CD14-positive monocyte (primary cell): ENCODE measurements at regions not wholly inside any gene's neighbourhood (a gene's known extent, or its start where the extent isn't known, plus 50 kb on each side); places are given as distances from the start of the nearest gene placed in this dataset.

ENCODE experiments used
- DNase-seq, 3 donors: peaks; one replicate each; pipeline ENCODE4 v3.0.0-alpha.2; 2011 to 2022
- H2AFZ ChIP-seq: 2 replicates; pipeline ENCODE4 v1.6.0; 2012; ENCODE audit warnings: mild to moderate bottlenecking, low read depth, low read length, inconsistent platforms; ENCODE audit not compliant: insufficient read depth, poor library complexity, severe bottlenecking
- H3K27ac ChIP-seq, 2 donors: 1 replicate in 1 of 2; 2 replicates in 1 of 2; pipeline ENCODE4 v1.5.1; 2012 to 2013; ENCODE audit warnings: low read length in 2 of 2, control low read depth in 1 of 2, inconsistent platforms in 1 of 2, low read depth in 1 of 2, mild to moderate bottlenecking in 1 of 2
- H3K27me3 ChIP-seq, 2 donors: one replicate each; pipeline versions ENCODE4 v1.6.0 to v1.6.1; 2011 to 2013; ENCODE audit warnings: low read length in 2 of 2; ENCODE audit not compliant: control insufficient read depth in 2 of 2, insufficient read depth in 2 of 2
- H3K36me3 ChIP-seq, 2 donors: replicated peaks in 1 of 2; 1 replicate in 1 of 2; 2 replicates in 1 of 2; pipeline versions ENCODE4 v1.5.1 to v1.6.1; 2012 to 2013; ENCODE audit warnings: low read length in 2 of 2, control low read depth in 1 of 2, inconsistent platforms in 1 of 2, mild to moderate bottlenecking in 1 of 2; ENCODE audit not compliant: insufficient read depth in 2 of 2, control insufficient read depth in 1 of 2
- H3K4me1 ChIP-seq, 2 donors: 1 replicate in 1 of 2; 2 replicates in 1 of 2; pipeline versions ENCODE4 v1.5.1 to v1.6.1; 2012 to 2013; ENCODE audit warnings: low read length in 2 of 2, control low read depth in 1 of 2, inconsistent platforms in 1 of 2, mild to moderate bottlenecking in 1 of 2, moderate library complexity in 1 of 2; ENCODE audit not compliant: insufficient read depth in 2 of 2, control insufficient read depth in 1 of 2
- H3K4me2 ChIP-seq: replicated peaks from 2 replicates; pipeline ENCODE3; 2012; ENCODE audit warnings: low read length, moderate library complexity, mild to moderate bottlenecking; ENCODE audit not compliant: poor library complexity, severe bottlenecking; ENCODE audit errors: extremely low read depth
- H3K4me3 ChIP-seq, 3 experiments: fragments of 200-600 bp in 1 of 3; sonication (generic) in 1 of 3; replicated peaks in 1 of 3; 1 replicate in 2 of 3; 2 replicates in 1 of 3; pipeline ENCODE4 v1.5.1; 2011 to 2013; ENCODE audit warnings: low read length in 3 of 3, mild to moderate bottlenecking in 3 of 3, control low read depth in 2 of 3, low read depth in 2 of 3, inconsistent platforms in 1 of 3, moderate library complexity in 1 of 3
- H3K79me2 ChIP-seq: 2 replicates; pipeline ENCODE4 v1.6.0; 2012; ENCODE audit warnings: mild to moderate bottlenecking, control low read depth, inconsistent platforms, low read length, moderate library complexity; ENCODE audit not compliant: insufficient read depth
- H3K9ac ChIP-seq: 2 replicates; pipeline ENCODE4 v1.6.0; 2017; ENCODE audit warnings: low read length, mild to moderate bottlenecking; ENCODE audit not compliant: insufficient read depth, poor library complexity, severe bottlenecking
- H3K9me3 ChIP-seq, 2 donors: replicated peaks in 1 of 2; 1 replicate in 1 of 2; 2 replicates in 1 of 2; pipeline versions ENCODE4 v1.5.1 to v1.6.1; 2012 to 2013; ENCODE audit warnings: low read length in 2 of 2, control low read depth in 1 of 2; ENCODE audit not compliant: control insufficient read depth in 1 of 2, insufficient read depth in 1 of 2
- H4K20me1 ChIP-seq: 2 replicates; pipeline ENCODE4 v1.6.0; 2012; ENCODE audit warnings: mild to moderate bottlenecking, low read length, control low read depth, moderate library complexity; ENCODE audit not compliant: insufficient read depth
- H3K27ac Mint-ChIP-seq, 7 donors: one replicate each; pipeline ENCODE4 v1.8.0; 2020; ENCODE audit warnings: mild to moderate bottlenecking in 7 of 7, mixed read lengths in 7 of 7, moderate library complexity in 6 of 7, inconsistent platforms in 2 of 7
- H3K27me3 Mint-ChIP-seq, 3 donors: one replicate each; pipeline ENCODE4 v1.8.0; 2021 to 2022; ENCODE audit warnings: low read depth in 3 of 3, mild to moderate bottlenecking in 3 of 3, mixed read lengths in 3 of 3, moderate library complexity in 3 of 3, inconsistent platforms in 1 of 3
- H3K36me3 Mint-ChIP-seq, 2 donors: one replicate each; pipeline ENCODE4 v1.8.0; 2020; ENCODE audit warnings: mixed read lengths in 2 of 2, inconsistent platforms in 1 of 2, mild to moderate bottlenecking in 1 of 2
- H3K4me1 Mint-ChIP-seq: one replicate; pipeline ENCODE4 v1.8.0; 2020; ENCODE audit warnings: mild to moderate bottlenecking, mixed read lengths
- H3K4me3 Mint-ChIP-seq, 2 donors: one replicate each; pipeline ENCODE4 v1.8.0; 2020; ENCODE audit warnings: mild to moderate bottlenecking in 2 of 2, mixed read lengths in 2 of 2, moderate library complexity in 1 of 2
- H3K9me3 Mint-ChIP-seq, 7 donors: one replicate each; pipeline ENCODE4 v1.8.0; 2020 to 2022; ENCODE audit warnings: mixed read lengths in 7 of 7, mild to moderate bottlenecking in 6 of 7, moderate library complexity in 6 of 7, inconsistent platforms in 2 of 7
- WGBS: methylation state at CpG from one replicate; pipeline ENCODE4 v1.1.5; 2013; ENCODE audit warnings: missing lambda C conversion rate; ENCODE audit not compliant: insufficient coverage; 5-methylcytosine and 5-hydroxymethylcytosine counted together
- intact Hi-C, 2 donors: fragments of 100-400 bp; cut with micrococcal nuclease; formaldehyde crosslinking; loops; one replicate each; pipeline versions ENCODE4 v1.15.0 to v1.15.1; 2023
- TF ChIP-seq, protein P1 (sequence below): fragments of 200-600 bp; IDR thresholded peaks from one replicate; pipeline ENCODE4 v1.8.0; 2022; ENCODE audit warnings: antibody characterized with exemption, mild to moderate bottlenecking

DNA sequence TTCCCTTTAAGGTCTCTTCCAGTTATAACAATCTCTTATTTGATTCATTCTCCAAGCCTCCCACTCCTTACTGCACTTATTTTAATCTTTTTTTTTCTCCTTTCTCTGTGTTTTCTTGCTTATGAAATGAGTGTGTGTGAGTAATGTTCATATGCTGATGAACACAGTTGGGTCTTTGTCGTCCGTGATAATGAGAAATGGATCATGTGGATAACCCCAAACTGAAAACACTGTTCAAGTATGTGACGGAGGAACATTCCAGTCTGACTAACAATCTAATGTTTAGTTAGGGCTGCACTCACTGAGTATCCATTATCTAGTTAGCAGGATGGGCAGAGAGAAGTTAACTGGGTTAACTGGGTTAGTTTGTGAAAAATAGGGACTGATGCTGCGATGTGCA lies 253.1 kb upstream of the DUSP10 start:
- Histone ChIP-seq H3K9me3 (no peaks in the 10 kb centered on the region), H3K4me2 (no peak overlapping the region), H3K36me3 (no peaks in the 10 kb centered on the region), H4K20me1 (no peaks in the 10 kb centered on the region), H3K79me2 (no peaks in the 10 kb centered on the region), H3K27me3 (no peaks in the 10 kb centered on the region), H3K9ac (no peak overlapping the region), H2AFZ (no peak overlapping the region), H3K4me1 (peaks cover 32 to 37% of the 10 kb centered on the region in 2 donors), H3K27ac (peak overlapping the region in 1 of 2 donors; percentile 63), H3K4me3 (no peak overlapping the region)
- 100% methylated on average over 1 of the region's 4 CpGs for WGBS
- no peak overlapping the region for H3K4me3 Mint-ChIP-seq
- H3K27ac Mint-ChIP-seq = peak overlapping the region in 3 of 7 donors; percentile 15 to 91 (median 25)
- H3K9me3 Mint-ChIP-seq = peaks cover 0 to 2% (median 0%) of the 10 kb centered on the region in 7 donors
- TF ChIP-seq, protein P1, sequence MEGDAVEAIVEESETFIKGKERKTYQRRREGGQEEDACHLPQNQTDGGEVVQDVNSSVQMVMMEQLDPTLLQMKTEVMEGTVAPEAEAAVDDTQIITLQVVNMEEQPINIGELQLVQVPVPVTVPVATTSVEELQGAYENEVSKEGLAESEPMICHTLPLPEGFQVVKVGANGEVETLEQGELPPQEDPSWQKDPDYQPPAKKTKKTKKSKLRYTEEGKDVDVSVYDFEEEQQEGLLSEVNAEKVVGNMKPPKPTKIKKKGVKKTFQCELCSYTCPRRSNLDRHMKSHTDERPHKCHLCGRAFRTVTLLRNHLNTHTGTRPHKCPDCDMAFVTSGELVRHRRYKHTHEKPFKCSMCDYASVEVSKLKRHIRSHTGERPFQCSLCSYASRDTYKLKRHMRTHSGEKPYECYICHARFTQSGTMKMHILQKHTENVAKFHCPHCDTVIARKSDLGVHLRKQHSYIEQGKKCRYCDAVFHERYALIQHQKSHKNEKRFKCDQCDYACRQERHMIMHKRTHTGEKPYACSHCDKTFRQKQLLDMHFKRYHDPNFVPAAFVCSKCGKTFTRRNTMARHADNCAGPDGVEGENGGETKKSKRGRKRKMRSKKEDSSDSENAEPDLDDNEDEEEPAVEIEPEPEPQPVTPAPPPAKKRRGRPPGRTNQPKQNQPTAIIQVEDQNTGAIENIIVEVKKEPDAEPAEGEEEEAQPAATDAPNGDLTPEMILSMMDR = no peak
- H3K36me3 Mint-ChIP-seq = peaks cover 4 to 5% of the 10 kb centered on the region in 2 donors
- H3K4me1 Mint-ChIP-seq = peaks cover 44% of the 10 kb centered on the region
- H3K27me3 Mint-ChIP-seq = peaks cover 0 to 1% (median 0%) of the 10 kb centered on the region in 3 donors
- DNase-seq = peak in 1 of 3 donors; percentile 14
- intact Hi-C loops = no loop called here

DNA sequence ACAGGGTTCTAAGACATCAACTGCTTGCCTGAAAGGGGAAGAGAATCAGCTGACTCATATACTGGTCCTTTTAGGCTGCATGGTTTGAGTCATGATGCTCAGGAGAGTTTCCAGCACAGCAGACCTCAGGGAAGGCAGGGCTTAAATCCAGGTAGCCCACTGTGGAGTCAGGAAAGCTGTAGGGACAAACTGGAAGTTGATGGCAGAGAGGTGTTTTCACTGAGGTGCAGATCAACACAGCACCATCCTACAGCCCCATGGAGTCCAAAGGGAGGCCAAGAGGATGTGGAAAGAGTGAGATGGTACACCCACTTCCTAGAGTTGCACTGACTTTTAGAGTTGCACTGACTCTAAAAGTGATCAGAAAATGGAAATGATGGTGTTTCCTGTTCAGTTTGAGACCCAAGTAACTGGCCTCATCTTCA lies 252.4 kb upstream of the DUSP10 start:
- intact Hi-C loops = no loop called here
- Histone ChIP-seq H2AFZ (peak overlapping the region; percentile 49), H3K36me3 (no peaks in the 10 kb centered on the region), H3K9ac (no peak overlapping the region), H3K9me3 (no peaks in the 10 kb centered on the region), H3K4me3 (no peak overlapping the region), H3K4me2 (no peak overlapping the region), H3K27me3 (no peaks in the 10 kb centered on the region), H4K20me1 (no peaks in the 10 kb centered on the region), H3K4me1 (peaks cover 32 to 38% of the 10 kb centered on the region in 2 donors), H3K27ac (peak overlapping the region in 1 of 2 donors; percentile 63), H3K79me2 (no peaks in the 10 kb centered on the region)
- Mint-ChIP-seq H3K36me3 (peaks cover 4 to 5% of the 10 kb centered on the region in 2 donors), H3K9me3 (peaks cover 0 to 2% (median 0%) of the 10 kb centered on the region in 7 donors), H3K4me1 (peaks cover 50% of the 10 kb centered on the region), H3K27ac (peak overlapping the region in 6 of 7 donors; percentile 54 to 92 (median 75)), H3K27me3 (peaks cover 0 to 1% (median 0%) of the 10 kb centered on the region in 3 donors), H3K4me3 (no peak overlapping the region)
- peak; percentile 38 to 78 (median 48) for DNase-seq
- TF ChIP-seq, protein P1 = no peak
